HEK293 (cell line): ENCODE measurements at regions not wholly inside any gene's neighbourhood (a gene's known extent, or its start where the extent isn't known, plus 50 kb on each side); places are given as distances from the start of the nearest gene placed in this dataset.

Experiments
- CTCF ChIA-PET: fragments of 350-600 bp; formaldehyde crosslinking; extraction: SDS; loops from one replicate; lab custom pipeline; 2021; ENCODE audit warnings: antibody characterized with exemption; lab: Yijun Ruan, JAX
- POLR2A ChIA-PET: fragments of 300-600 bp; formaldehyde crosslinking; extraction: SDS; loops from one replicate; lab custom pipeline; 2020; ENCODE audit warnings: antibody characterized with exemption, inconsistent platforms; lab: Yijun Ruan, JAX
- H3K27ac ChIP-seq: fragments of 200-500 bp; sonication (Bioruptor generic); 2 replicates; pipeline ENCODE4 v1.5.1; 2014; ENCODE audit warnings: low read depth, low read length, control low read depth, inconsistent platforms; ENCODE audit errors: extremely low read depth
- H3K36me3 ChIP-seq, 2 experiments: fragments of 200-500 bp in 1 of 2; sonication (Bioruptor generic) in 1 of 2; 1 replicate in 1 of 2; 2 replicates in 1 of 2; pipeline ENCODE4 v1.5.1; 2014 to 2017; ENCODE audit warnings: inconsistent platforms in 2 of 2, low read length in 2 of 2; ENCODE audit not compliant: control insufficient read depth in 2 of 2, insufficient read depth in 1 of 2
- H3K4me1 ChIP-seq: fragments of 200-500 bp; sonication (Bioruptor generic); 2 replicates; pipeline ENCODE4 v1.5.1; 2014; ENCODE audit warnings: mild to moderate bottlenecking, low read length, inconsistent platforms; ENCODE audit not compliant: control insufficient read depth, insufficient read depth
- H3K4me3 ChIP-seq: 2 replicates; pipeline ENCODE4 v1.5.1; 2011; ENCODE audit warnings: low read depth, mild to moderate bottlenecking, control low read depth, low read length, moderate library complexity
- H3K9me3 ChIP-seq: fragments of 200-500 bp; sonication (Bioruptor generic); 2 replicates; pipeline ENCODE4 v1.5.1; 2014; ENCODE audit warnings: low read depth, low read length, inconsistent platforms; ENCODE audit not compliant: control insufficient read depth, insufficient read depth
- BCL11A ChIP-seq: fragments of 450-650 bp; formaldehyde crosslinking; IDR thresholded peaks from 2 replicates; pipeline ENCODE4 v1.5.1; 2016; ENCODE audit warnings: low read depth, missing biosample characterization, missing genetic modification characterization
- EGR2 ChIP-seq: fragments of 450-650 bp; formaldehyde crosslinking; IDR thresholded peaks from 2 replicates; pipeline ENCODE4 v1.5.1; 2016; ENCODE audit warnings: low read depth, missing biosample characterization, missing genetic modification characterization
- KLF9 ChIP-seq: fragments of 450-650 bp; formaldehyde crosslinking; IDR thresholded peaks from 2 replicates; pipeline ENCODE4 v1.5.1; 2016; ENCODE audit warnings: missing biosample characterization, missing genetic modification characterization, low read depth
- OVOL3 ChIP-seq: fragments of 450-650 bp; formaldehyde crosslinking; IDR thresholded peaks from 2 replicates; pipeline ENCODE4 v1.5.1; 2016; ENCODE audit warnings: missing biosample characterization, missing genetic modification characterization
- PBX3 ChIP-seq: sonication (generic); formaldehyde crosslinking; IDR thresholded peaks from 2 replicates; pipeline ENCODE4 v1.8.1; 2022; ENCODE audit warnings: mild to moderate bottlenecking, moderate library complexity, missing genetic modification reagents
- RBAK ChIP-seq: fragments of 450-650 bp; formaldehyde crosslinking; IDR thresholded peaks from 2 replicates; pipeline ENCODE4 v1.5.1; 2016; ENCODE audit warnings: missing biosample characterization, missing genetic modification characterization
- ZBTB11 ChIP-seq: fragments of 450-650 bp; formaldehyde crosslinking; conservative IDR thresholded peaks from 2 replicates; pipeline ENCODE4 v1.5.1; 2016; ENCODE audit warnings: low read depth, missing biosample characterization, missing genetic modification characterization
- ZBTB6 ChIP-seq: fragments of 450-650 bp; formaldehyde crosslinking; IDR thresholded peaks from 2 replicates; pipeline ENCODE4 v1.5.1; 2017; ENCODE audit warnings: missing biosample characterization, missing genetic modification characterization
- ZFHX2 ChIP-seq: fragments of 450-650 bp; formaldehyde crosslinking; conservative IDR thresholded peaks from 2 replicates; pipeline ENCODE4 v1.5.1; 2016; ENCODE audit warnings: missing biosample characterization, missing genetic modification characterization
- ZNF138 ChIP-seq: fragments of 450-650 bp; formaldehyde crosslinking; IDR thresholded peaks from 2 replicates; pipeline ENCODE4 v1.5.1; 2016; ENCODE audit warnings: missing biosample characterization, missing genetic modification characterization, borderline replicate concordance
- ZNF148 ChIP-seq: fragments of 450-650 bp; formaldehyde crosslinking; IDR thresholded peaks from 2 replicates; pipeline ENCODE4 v1.5.0; 2017; ENCODE audit warnings: missing biosample characterization, missing genetic modification characterization, borderline replicate concordance
- ZNF157 ChIP-seq: fragments of 450-650 bp; formaldehyde crosslinking; IDR thresholded peaks from 2 replicates; pipeline ENCODE4 v1.5.1; 2016; ENCODE audit warnings: missing biosample characterization, missing genetic modification characterization
- ZNF169 ChIP-seq: fragments of 450-650 bp; formaldehyde crosslinking; IDR thresholded peaks from 2 replicates; pipeline ENCODE4 v1.5.1; 2016; ENCODE audit warnings: missing biosample characterization, missing genetic modification characterization
- ZNF184 ChIP-seq: fragments of 450-650 bp; IDR thresholded peaks from 2 replicates; pipeline ENCODE4 v1.5.1; 2018; ENCODE audit warnings: missing biosample characterization, mild to moderate bottlenecking, missing genetic modification characterization
- ZNF2 ChIP-seq: fragments of 450-650 bp; formaldehyde crosslinking; IDR thresholded peaks from 2 replicates; pipeline ENCODE4 v1.5.1; 2016; ENCODE audit warnings: missing biosample characterization, missing genetic modification characterization
- ZNF223 ChIP-seq: fragments of 450-650 bp; formaldehyde crosslinking; IDR thresholded peaks from 2 replicates; pipeline ENCODE4 v1.5.1; 2016; ENCODE audit warnings: missing biosample characterization, missing genetic modification characterization
- ZNF311 ChIP-seq: fragments of 450-650 bp; formaldehyde crosslinking; IDR thresholded peaks from 2 replicates; pipeline ENCODE4 v1.5.1; 2017; ENCODE audit warnings: missing biosample characterization, missing genetic modification characterization, borderline replicate concordance
- ZNF394 ChIP-seq: fragments of 450-650 bp; formaldehyde crosslinking; IDR thresholded peaks from 2 replicates; pipeline ENCODE4 v1.5.1; 2016; ENCODE audit warnings: missing biosample characterization, missing genetic modification characterization, mild to moderate bottlenecking, moderate library complexity, borderline replicate concordance
- ZNF501 ChIP-seq: fragments of 450-650 bp; formaldehyde crosslinking; IDR thresholded peaks from 2 replicates; pipeline ENCODE4 v1.5.1; 2016; ENCODE audit warnings: missing biosample characterization, missing genetic modification characterization
- ZNF571 ChIP-seq: fragments of 450-650 bp; formaldehyde crosslinking; IDR thresholded peaks from 2 replicates; pipeline ENCODE4 v1.5.0; 2017; ENCODE audit warnings: missing biosample characterization, missing genetic modification characterization
- ZNF600 ChIP-seq: fragments of 450-650 bp; formaldehyde crosslinking; IDR thresholded peaks from 2 replicates; pipeline ENCODE4 v1.5.1; 2016; ENCODE audit warnings: missing biosample characterization, missing genetic modification characterization
- ZNF660 ChIP-seq: fragments of 450-650 bp; IDR thresholded peaks from 2 replicates; pipeline ENCODE4 v1.5.1; 2018; ENCODE audit warnings: missing biosample characterization, mild to moderate bottlenecking, missing genetic modification characterization
- ZSCAN18 ChIP-seq: fragments of 450-650 bp; formaldehyde crosslinking; IDR thresholded peaks from 2 replicates; pipeline ENCODE4 v1.5.1; 2016; ENCODE audit warnings: missing biosample characterization, missing genetic modification characterization

- Histone ChIP-seq H3K9me3 (no peaks in the 10 kb centered on the region), H3K27ac (no peak overlapping the region), H3K4me3 (no peak overlapping the region), H3K36me3 (no peaks in the 10 kb centered on the region), H3K4me1 (no peaks in the 10 kb centered on the region)
- ChIA-PET CTCF (interaction anchor here (0.9 to 1.1 kb wide), 2 partner anchors 152 to 157 kb away, joined by 3 read pairs; no protein-coding TSS in a partner anchor), POLR2A (no interaction called here)
- TF ChIP-seq ZNF169 (tag by site-specific recombination) (no peak), ZNF660 (tag by site-specific recombination) (no peak), BCL11A (tag by site-specific recombination) (no peak), ZNF2 (no peak)
These were observed 101.6 kb downstream of the CHST1 start for GRCh38 chr11:45563810-45564209.

GRCh38 chr11:45563171-45563570, 102.3 kb downstream of the CHST1 start:
- ChIA-PET POLR2A (no interaction called here), CTCF (interaction anchor here (0.6 to 1.1 kb wide), 3 partner anchors 15 to 156 kb away, joined by 3 read pairs; no protein-coding TSS in a partner anchor)
- Histone ChIP-seq H3K27ac (no peak overlapping the region), H3K9me3 (no peaks in the 10 kb centered on the region), H3K36me3 (no peaks in the 10 kb centered on the region), H3K4me3 (no peak overlapping the region), H3K4me1 (no peaks in the 10 kb centered on the region)
- 0 out of 2 replicates have a peak, but pooled peaks have one; percentile 26 for TF ChIP-seq EGR2 (tag by site-specific recombination)
- TF ChIP-seq ZNF184 (tag by site-specific recombination) = no peak
- TF ChIP-seq OVOL3 (tag by site-specific recombination) = no peak
- TF ChIP-seq ZNF157 (tag by site-specific recombination) = no peak
- no peak for TF ChIP-seq ZNF148 (tag by site-specific recombination)
- no peak for TF ChIP-seq ZNF571
- TF ChIP-seq ZFHX2 = 0 out of 2 replicates have a peak, but pooled peaks have one; percentile 17
- no peak for TF ChIP-seq ZNF600 (tag by site-specific recombination)
- TF ChIP-seq ZNF394 (tag by site-specific recombination) = no peak

- H3K4me3 ChIP-seq = no peak overlapping the region
- ChIA-PET CTCF (interaction anchor here (0.5 to 0.7 kb wide), 3 partner anchors 37 to 247 kb away, joined by 3 to 4 read pairs (median 3); no protein-coding TSS in a partner anchor), POLR2A (no interaction called here)
- no peaks in the 10 kb centered on the region for H3K9me3 ChIP-seq
- no peaks in the 10 kb centered on the region for H3K36me3 ChIP-seq
- H3K27ac ChIP-seq = no peak overlapping the region
- H3K4me1 ChIP-seq = no peaks in the 10 kb centered on the region
- TF ChIP-seq KLF9 (tag by site-specific recombination) = no peak
- no peak for TF ChIP-seq ZNF157 (tag by site-specific recombination)
- TF ChIP-seq ZBTB6 (tag by site-specific recombination) = no peak
- no peak for TF ChIP-seq PBX3
- TF ChIP-seq ZSCAN18 = no peak
- no peak for TF ChIP-seq ZNF223
- TF ChIP-seq RBAK (tag by site-specific recombination) = no peak
- TF ChIP-seq ZNF311 = no peak
- no peak for TF ChIP-seq ZNF138 (tag by site-specific recombination)
- no peak for TF ChIP-seq ZNF501 (tag by site-specific recombination)
- no peak for TF ChIP-seq ZBTB11
These were observed 104.5 kb downstream of the CHST1 start for GRCh38 chr11:45560913-45561281.
